ENCODE measurements at regions not wholly inside any gene's neighbourhood (a gene's known extent, or its start where the extent isn't known, plus 50 kb on each side); places are given as distances from the start of the nearest gene placed in this dataset.

- Histone ChIP-seq H2AFZ (ENCODE audit: low read length) (no peak overlapping the region), H3K23ac (ENCODE audit: insufficient read length) (no peak overlapping the region), H3K4me1 (replicated peaks in 1 of 4; ENCODE audit: control insufficient read depth in 3 of 4, insufficient read depth in 4 of 4, low read length in 3 of 4) (peaks cover 0 to 5% (median 1%) of the 10 kb centered on the region in 4 experiments; a peak in 1 of 7 replicates), H2AK5ac (ENCODE audit: low read depth, low read length) (no peak overlapping the region), H2BK120ac (replicated peaks; ENCODE audit: low read depth, low read length) (no peak overlapping the region), H3K9ac (replicated peaks in 1 of 4; ENCODE audit: extremely low read depth in 1 of 4, low read depth in 3 of 4, low read length in 3 of 4) (no peak overlapping the region), H3K4me2 (ENCODE audit: insufficient read depth in 1 of 2, low read depth in 2 of 2, low read length in 2 of 2) (no peak overlapping the region), H3K79me1 (ENCODE audit: low read depth, low read length) (no peaks in the 10 kb centered on the region), H3K14ac (ENCODE audit: insufficient read length) (no peak overlapping the region), H2BK12ac (ENCODE audit: low read depth, low read length) (no peak overlapping the region), H3K9me3 (ENCODE audit: insufficient read depth in 2 of 2, low read depth in 1 of 2, low read length in 1 of 2) (no peaks in the 10 kb centered on the region), H3K23me2 (ENCODE audit: low read depth, low read length) (no peaks in the 10 kb centered on the region), H4K5ac (ENCODE audit: insufficient read length, low read depth, low read length) (no peak overlapping the region), H4K20me1 (replicated peaks in 1 of 2; ENCODE audit: control insufficient read depth in 1 of 2, insufficient read depth in 2 of 2, low read length in 2 of 2) (no peaks in the 10 kb centered on the region), H3K27me3 (replicated peaks in 1 of 4; ENCODE audit: control insufficient read depth in 3 of 4, extremely low read depth in 1 of 4, insufficient read depth in 3 of 4, low read length in 3 of 4) (no peaks in the 10 kb centered on the region), H4K8ac (ENCODE audit: extremely low read depth, insufficient read depth, low read length) (no peak overlapping the region), H2BK5ac (ENCODE audit: low read depth, low read length) (no peak overlapping the region), H3K4ac (replicated peaks; ENCODE audit: insufficient read length, low read depth, low read length) (no peak overlapping the region), H3K36me3 (ENCODE audit: control insufficient read depth in 2 of 4, insufficient read depth in 4 of 4, low read length in 3 of 4) (no peaks in the 10 kb centered on the region), H3K27ac (ENCODE audit: low read depth, low read length) (no peak overlapping the region), H3K79me2 (ENCODE audit: control insufficient read depth in 1 of 2, insufficient read depth in 2 of 2, low read length in 2 of 2) (no peaks in the 10 kb centered on the region), H3K18ac (ENCODE audit: extremely low read depth, low read length) (no peak overlapping the region), H2BK20ac (ENCODE audit: low read length) (no peak overlapping the region), H4K91ac (replicated peaks; ENCODE audit: insufficient read length, low read length) (no peak overlapping the region), H3K56ac (replicated peaks; ENCODE audit: insufficient read length, low read depth, low read length) (no peak overlapping the region), H2BK15ac (ENCODE audit: low read length) (no peak overlapping the region), H3K4me3 (ENCODE audit: extremely low read depth in 1 of 4, insufficient read depth in 2 of 4, low read depth in 3 of 4, low read length in 4 of 4) (no peak overlapping the region)
- no peak for DNase-seq (ENCODE audit: low read depth in 1 of 2, low spot score in 2 of 2)
- POLR2A ChIA-PET (ENCODE audit: partially characterized antibody): interaction anchor here (0.7 kb wide), 1 partner anchor 14 kb away, joined by 3 read pairs; no protein-coding TSS in a partner anchor
- FAIRE-seq: no peak
- CTCF ChIA-PET (ENCODE audit: partially characterized antibody): interaction anchor here (0.7 to 1.5 kb wide), 2 partner anchors 20 to 31 kb away, joined by 3 read pairs; no protein-coding TSS in a partner anchor
- TF ChIP-seq SP4 (IDR thresholded peaks at IDR 0.05; ENCODE audit: low read length) (no peak), BCL11A (IDR thresholded peaks at IDR 0.05; ENCODE audit: low read depth in 2 of 2, low read length in 2 of 2) (no peak), JUND (IDR thresholded peaks at IDR 0.05; ENCODE audit: low read length) (no peak), SP2 (IDR thresholded peaks at IDR 0.05; ENCODE audit: low read length) (no peak), SIRT6 (IDR thresholded peaks at IDR 0.05; ENCODE audit: low read length) (no peak), NANOG (IDR thresholded peaks at IDR 0.05; ENCODE audit: insufficient read depth, low read depth, low read length, poor library complexity, severe bottlenecking) (no peak), TCF12 (IDR thresholded peaks at IDR 0.05; ENCODE audit: low read depth, low read length) (no peak), POLR2A (IDR thresholded peaks at IDR 0.05; ENCODE audit: control extremely low read depth in 1 of 2, low read depth in 2 of 2, low read length in 2 of 2) (no peak), ASH2L (IDR thresholded peaks at IDR 0.05; ENCODE audit: low read length) (no peak), USF2 (IDR thresholded peaks at IDR 0.05; ENCODE audit: low read length) (no peak), JUN (IDR thresholded peaks at IDR 0.05; ENCODE audit: low read depth, low read length) (no peak)
- TF ChIP-seq, protein P1, sequence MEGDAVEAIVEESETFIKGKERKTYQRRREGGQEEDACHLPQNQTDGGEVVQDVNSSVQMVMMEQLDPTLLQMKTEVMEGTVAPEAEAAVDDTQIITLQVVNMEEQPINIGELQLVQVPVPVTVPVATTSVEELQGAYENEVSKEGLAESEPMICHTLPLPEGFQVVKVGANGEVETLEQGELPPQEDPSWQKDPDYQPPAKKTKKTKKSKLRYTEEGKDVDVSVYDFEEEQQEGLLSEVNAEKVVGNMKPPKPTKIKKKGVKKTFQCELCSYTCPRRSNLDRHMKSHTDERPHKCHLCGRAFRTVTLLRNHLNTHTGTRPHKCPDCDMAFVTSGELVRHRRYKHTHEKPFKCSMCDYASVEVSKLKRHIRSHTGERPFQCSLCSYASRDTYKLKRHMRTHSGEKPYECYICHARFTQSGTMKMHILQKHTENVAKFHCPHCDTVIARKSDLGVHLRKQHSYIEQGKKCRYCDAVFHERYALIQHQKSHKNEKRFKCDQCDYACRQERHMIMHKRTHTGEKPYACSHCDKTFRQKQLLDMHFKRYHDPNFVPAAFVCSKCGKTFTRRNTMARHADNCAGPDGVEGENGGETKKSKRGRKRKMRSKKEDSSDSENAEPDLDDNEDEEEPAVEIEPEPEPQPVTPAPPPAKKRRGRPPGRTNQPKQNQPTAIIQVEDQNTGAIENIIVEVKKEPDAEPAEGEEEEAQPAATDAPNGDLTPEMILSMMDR (IDR thresholded peaks at IDR 0.05; ENCODE audit: control extremely low read depth in 1 of 3, insufficient read depth in 1 of 3, low read depth in 1 of 3, low read length in 3 of 3): no peak
These were observed 81.1 kb upstream of the ARHGEF3 start for GRCh38 chr3:56882896-56883295.
